ENCODE measurements at regions not wholly inside any gene's neighbourhood (a gene's known extent, or its start where the extent isn't known, plus 50 kb on each side); places are given as distances from the start of the nearest gene placed in this dataset.

- H3K27ac Mint-ChIP-seq = no peak overlapping the region
- H3K9me3 Mint-ChIP-seq = peaks cover 3 to 13% (median 4%) of the 10 kb centered on the region in 3 donors
- no peaks in the 10 kb centered on the region for H3K4me1 Mint-ChIP-seq
- H3K4me3 Mint-ChIP-seq = no peak overlapping the region
- no peaks in the 10 kb centered on the region for H3K36me3 Mint-ChIP-seq
- H3K27me3 Mint-ChIP-seq = no peaks in the 10 kb centered on the region
These were observed 503.8 kb upstream of the CCDC179 start for GRCh38 chr11:23364076-23364475.

- Mint-ChIP-seq H3K36me3 (no peaks in the 10 kb centered on the region), H3K4me1 (no peaks in the 10 kb centered on the region), H3K4me3 (no peak overlapping the region), H3K9me3 (peaks cover 1 to 9% (median 9%) of the 10 kb centered on the region in 3 donors), H3K27me3 (no peaks in the 10 kb centered on the region), H3K27ac (no peak overlapping the region)
These were observed 510.5 kb upstream of the CCDC179 start for GRCh38 chr11:23370580-23371275.

DNA sequence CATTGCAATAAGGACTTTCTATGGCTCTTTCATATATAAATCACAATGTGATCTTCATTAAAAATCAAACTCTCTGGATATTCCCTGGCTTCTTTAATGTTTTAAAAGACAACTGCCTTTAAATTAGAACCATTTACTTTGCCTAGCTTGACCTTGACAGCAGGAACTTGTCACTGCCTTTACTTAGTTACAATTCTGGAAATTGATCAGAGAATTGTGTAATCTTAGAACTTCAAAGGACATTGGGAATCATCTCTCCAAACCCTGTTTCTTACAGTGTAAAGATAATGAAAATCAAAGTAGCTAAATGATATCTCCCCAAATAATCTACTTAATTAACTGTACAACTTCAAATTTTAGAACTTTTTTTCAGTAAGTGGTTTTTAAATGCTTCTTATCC lies 517.6 kb upstream of the CCDC179 start:
- Mint-ChIP-seq H3K27ac (no peak overlapping the region), H3K9me3 (peaks cover 4 to 32% (median 6%) of the 10 kb centered on the region in 3 donors), H3K36me3 (peaks cover 4% of the 10 kb centered on the region), H3K4me3 (no peak overlapping the region), H3K4me1 (no peaks in the 10 kb centered on the region), H3K27me3 (no peaks in the 10 kb centered on the region)

DNA sequence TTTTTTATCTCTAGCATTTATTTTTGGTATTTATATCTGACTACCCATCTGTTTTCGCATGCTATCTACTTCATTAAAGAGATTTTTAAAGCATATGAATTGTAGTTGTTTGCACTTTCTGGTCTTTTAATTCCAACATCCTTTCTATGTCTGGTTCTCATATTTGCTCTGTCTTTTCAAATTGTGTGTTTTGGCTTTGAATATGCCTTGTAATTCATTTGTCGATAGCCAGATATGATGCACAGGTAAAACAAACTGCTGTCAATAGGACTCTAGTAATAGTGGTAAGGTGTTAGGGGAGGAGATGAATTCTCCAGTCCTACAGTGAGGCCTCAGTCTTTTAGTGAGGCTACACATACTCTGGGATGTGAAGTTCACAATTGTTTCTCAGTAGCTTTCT lies 530.8 kb upstream of the CCDC179 start:
- H3K27me3 Mint-ChIP-seq = no peaks in the 10 kb centered on the region
- H3K27ac Mint-ChIP-seq = no peak overlapping the region
- no peak overlapping the region for H3K4me3 Mint-ChIP-seq
- no peaks in the 10 kb centered on the region for H3K4me1 Mint-ChIP-seq
- peaks cover 0 to 5% (median 2%) of the 10 kb centered on the region in 3 donors for H3K9me3 Mint-ChIP-seq
- H3K36me3 Mint-ChIP-seq = peaks cover 2% of the 10 kb centered on the region

DNA sequence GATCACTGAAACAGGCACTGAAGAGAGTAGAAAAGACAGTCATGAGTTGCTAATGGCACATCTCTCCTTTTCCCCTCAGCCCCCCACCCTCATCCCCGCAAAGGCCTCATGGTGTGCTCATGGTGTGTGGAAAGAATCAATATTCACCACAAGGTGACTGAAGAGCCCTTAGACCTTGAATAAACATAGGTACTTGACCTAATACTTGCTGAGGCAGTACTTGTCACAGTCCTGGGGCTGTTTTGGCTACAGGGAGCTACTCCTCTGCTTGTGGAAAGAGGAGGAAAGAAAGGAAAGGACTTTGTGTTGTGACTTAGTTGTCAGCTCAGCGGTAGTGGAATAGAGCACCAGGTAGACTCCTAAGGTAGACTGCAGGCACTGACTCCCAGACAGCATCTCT lies 537.8 kb upstream of the CCDC179 start:
- Mint-ChIP-seq H3K27ac (no peak overlapping the region), H3K36me3 (peaks cover 1% of the 10 kb centered on the region), H3K27me3 (no peaks in the 10 kb centered on the region), H3K4me3 (no peak overlapping the region), H3K4me1 (peaks cover 0 to 1% (median 0%) of the 10 kb centered on the region in 3 donors), H3K9me3 (peaks cover 2 to 9% (median 5%) of the 10 kb centered on the region in 3 donors)

DNA sequence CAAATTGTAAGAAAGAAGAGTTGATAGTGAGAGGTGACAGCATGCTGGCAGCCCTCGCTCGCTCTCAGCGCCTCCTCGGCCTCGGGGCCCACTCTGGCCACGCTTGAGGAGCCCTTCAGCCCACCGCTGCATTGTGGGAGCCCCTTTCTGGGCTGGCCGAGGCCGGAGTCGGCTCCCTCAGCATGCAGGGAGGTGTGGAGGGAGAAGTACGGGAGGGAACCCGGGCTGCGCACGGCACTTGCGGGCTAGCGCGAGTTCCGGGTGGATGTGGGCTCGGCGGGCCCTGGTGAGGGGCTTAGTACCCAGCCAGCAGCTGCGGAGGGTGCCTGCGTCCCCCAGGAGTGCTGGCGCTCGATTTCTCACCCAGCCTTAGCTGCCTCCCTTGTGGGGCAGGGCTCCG lies 539.7 kb upstream of the CCDC179 start:
- Mint-ChIP-seq H3K27me3 (no peaks in the 10 kb centered on the region), H3K4me1 (peaks cover 0 to 1% (median 0%) of the 10 kb centered on the region in 3 donors), H3K4me3 (no peak overlapping the region), H3K9me3 (peaks cover 3 to 5% (median 4%) of the 10 kb centered on the region in 3 donors), H3K27ac (peak overlapping the region in 1 of 3 donors; percentile 3), H3K36me3 (peaks cover 1% of the 10 kb centered on the region)

DNA sequence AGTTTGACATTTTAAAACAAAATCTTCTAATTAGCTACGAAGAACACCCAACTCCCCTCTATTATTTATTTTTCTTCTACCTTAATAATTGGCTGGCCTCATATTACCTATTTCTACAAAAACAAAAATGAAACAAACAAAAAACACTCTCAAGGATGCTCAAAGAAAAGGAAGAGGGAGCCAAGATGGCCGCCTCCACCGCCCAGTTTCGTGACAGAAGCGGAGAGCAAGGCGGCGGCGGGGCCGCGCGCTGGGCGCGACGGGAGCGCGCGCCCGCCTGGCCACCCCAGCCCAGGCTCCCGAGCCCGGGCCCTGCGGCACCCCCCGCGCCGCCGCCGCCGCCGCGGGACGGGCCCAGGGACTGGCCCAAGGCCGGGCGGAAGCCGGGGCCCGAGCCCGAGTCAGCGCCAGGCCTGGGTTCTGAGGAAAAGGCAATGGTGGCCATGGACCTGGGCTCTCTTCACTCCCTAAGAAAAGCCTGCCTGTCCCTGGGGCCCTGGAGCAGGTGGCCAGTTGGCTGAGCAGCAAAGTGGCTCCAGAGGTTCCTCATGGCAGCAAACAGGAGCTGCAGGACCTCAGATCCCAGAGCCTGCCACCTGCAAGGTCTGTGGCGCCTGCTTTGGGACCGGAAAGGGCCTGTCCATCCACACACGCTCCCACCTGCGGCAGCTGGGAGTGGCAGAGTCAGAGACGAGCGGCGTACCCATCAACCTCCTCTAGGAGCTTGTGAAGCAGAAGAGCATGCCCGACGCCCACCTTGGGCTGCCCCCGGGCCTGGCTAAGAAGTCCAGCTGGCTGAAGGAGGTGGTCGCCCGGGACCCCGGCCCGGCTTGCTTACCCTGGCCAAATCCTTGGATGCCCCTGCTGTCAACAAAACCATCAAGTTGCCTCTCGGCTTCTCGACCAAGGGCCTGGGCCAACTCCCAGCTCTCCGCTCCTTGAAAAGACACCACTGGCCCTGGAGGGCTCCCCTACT lies 543.2 kb upstream of the CCDC179 start:
- Mint-ChIP-seq H3K36me3 (peaks cover 4% of the 10 kb centered on the region), H3K27ac (no peak overlapping the region), H3K27me3 (no peaks in the 10 kb centered on the region), H3K4me1 (peaks cover 0 to 1% (median 0%) of the 10 kb centered on the region in 3 donors), H3K9me3 (peaks cover 3 to 10% (median 4%) of the 10 kb centered on the region in 3 donors), H3K4me3 (no peak overlapping the region)

DNA sequence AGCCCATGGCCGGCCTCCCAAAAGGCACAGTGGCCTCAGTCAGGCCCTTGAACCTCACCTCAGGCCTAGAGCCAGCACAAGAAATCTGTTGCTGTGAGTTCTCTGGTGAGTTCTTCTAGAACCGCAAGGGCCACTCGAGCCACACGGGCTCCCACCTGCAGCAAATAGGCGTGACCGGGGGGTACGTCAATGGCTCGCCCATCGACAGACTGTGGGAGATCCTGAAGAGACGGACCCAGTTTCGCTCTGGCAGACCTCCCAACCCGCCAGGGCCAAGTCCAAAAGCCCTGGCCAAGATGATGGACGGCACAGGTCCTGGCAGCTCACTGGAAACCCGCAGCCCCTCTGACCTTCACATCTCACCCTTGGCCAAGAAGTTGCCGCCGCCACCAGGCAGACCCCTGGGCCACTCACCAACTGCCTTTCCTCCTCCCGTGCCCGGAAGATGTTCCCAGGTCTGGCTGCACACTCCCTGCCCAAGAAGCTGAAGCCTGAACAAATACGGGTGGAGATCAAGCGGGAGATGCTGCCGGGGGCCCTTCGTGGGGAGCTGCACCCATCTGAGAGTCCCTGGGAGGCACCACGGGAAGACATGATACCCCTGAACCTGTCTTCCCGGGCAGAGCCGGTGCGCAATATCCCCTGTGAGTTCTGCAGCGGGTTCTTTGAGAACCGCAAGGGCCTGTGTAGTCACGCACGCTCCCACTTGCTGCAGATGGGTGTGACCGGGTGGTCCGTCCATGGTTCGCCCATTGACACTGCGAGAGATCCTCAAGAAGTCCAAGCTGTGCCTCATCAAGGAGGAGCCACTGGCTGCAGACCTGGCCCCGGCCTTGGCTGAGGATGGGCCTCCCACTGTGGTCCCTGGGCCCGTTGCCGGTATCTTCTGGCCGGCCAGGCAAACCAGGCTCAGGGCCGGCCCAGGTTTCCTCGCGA lies 544.2 kb upstream of the CCDC179 start:
- Mint-ChIP-seq H3K4me3 (no peak overlapping the region), H3K36me3 (peaks cover 4% of the 10 kb centered on the region), H3K27me3 (no peaks in the 10 kb centered on the region), H3K4me1 (peaks cover 0 to 1% (median 0%) of the 10 kb centered on the region in 3 donors), H3K9me3 (peaks cover 3 to 11% (median 4%) of the 10 kb centered on the region in 3 donors), H3K27ac (no peak overlapping the region)

- no peak overlapping the region for H3K27ac Mint-ChIP-seq
- no peak overlapping the region for H3K4me3 Mint-ChIP-seq
- H3K27me3 Mint-ChIP-seq = no peaks in the 10 kb centered on the region
- peaks cover 1 to 12% (median 4%) of the 10 kb centered on the region in 3 donors for H3K9me3 Mint-ChIP-seq
- peaks cover 0 to 2% (median 0%) of the 10 kb centered on the region in 3 donors for H3K4me1 Mint-ChIP-seq
- peaks cover 3% of the 10 kb centered on the region for H3K36me3 Mint-ChIP-seq
These were observed 545.2 kb upstream of the CCDC179 start for GRCh38 chr11:23405350-23405937.

GRCh38 chr11:23406131-23406819 lies 546.0 kb upstream of the CCDC179 start:
- no peaks in the 10 kb centered on the region for H3K27me3 Mint-ChIP-seq
- H3K4me3 Mint-ChIP-seq = no peak overlapping the region

GRCh38 chr11:23413057-23413456 lies 552.8 kb upstream of the CCDC179 start:
- Mint-ChIP-seq H3K4me3 (no peak overlapping the region), H3K27ac (no peak overlapping the region), H3K27me3 (no peaks in the 10 kb centered on the region), H3K36me3 (no peaks in the 10 kb centered on the region), H3K4me1 (peaks cover 0 to 2% (median 0%) of the 10 kb centered on the region in 3 donors), H3K9me3 (peaks cover 4 to 16% (median 6%) of the 10 kb centered on the region in 3 donors)

More at GRCh38 chr11:23406131-23406819, 546.0 kb upstream of the CCDC179 start:
- peaks cover 1 to 12% (median 10%) of the 10 kb centered on the region in 3 donors for H3K9me3 Mint-ChIP-seq
- H3K27ac Mint-ChIP-seq = no peak overlapping the region
- peaks cover 0 to 2% (median 0%) of the 10 kb centered on the region in 3 donors for H3K4me1 Mint-ChIP-seq
- peaks cover 3% of the 10 kb centered on the region for H3K36me3 Mint-ChIP-seq

- H3K9me3 Mint-ChIP-seq = peaks cover 0 to 9% (median 3%) of the 10 kb centered on the region in 3 donors
- H3K4me3 Mint-ChIP-seq = no peak overlapping the region
- H3K4me1 Mint-ChIP-seq = no peaks in the 10 kb centered on the region
- no peaks in the 10 kb centered on the region for H3K27me3 Mint-ChIP-seq
- no peaks in the 10 kb centered on the region for H3K36me3 Mint-ChIP-seq
- H3K27ac Mint-ChIP-seq = no peak overlapping the region
These were observed 562.8 kb upstream of the CCDC179 start for GRCh38 chr11:23423104-23423503.

DNA sequence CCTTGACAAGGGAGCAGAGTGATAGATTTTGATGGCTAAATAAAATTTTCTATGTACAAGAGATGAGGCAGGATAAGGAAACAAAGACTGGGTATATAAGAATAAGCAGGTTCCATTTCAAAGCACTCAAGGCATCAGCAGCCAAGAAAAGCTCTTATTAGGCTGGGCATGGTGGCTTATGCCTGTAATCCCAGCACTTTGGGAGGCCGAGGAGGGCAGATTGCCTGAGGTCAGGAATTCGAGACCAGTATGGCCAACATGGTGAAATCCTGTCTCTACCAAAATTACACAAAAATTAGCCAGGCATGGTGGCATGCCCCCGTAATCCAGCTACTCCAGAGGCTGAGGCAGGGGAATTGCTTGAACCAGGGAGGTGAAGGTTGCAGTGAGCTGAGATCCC lies 563.4 kb upstream of the CCDC179 start:
- no peaks in the 10 kb centered on the region for H3K36me3 Mint-ChIP-seq
- no peak overlapping the region for H3K27ac Mint-ChIP-seq
- H3K9me3 Mint-ChIP-seq = peaks cover 0 to 6% (median 4%) of the 10 kb centered on the region in 3 donors
- H3K4me3 Mint-ChIP-seq = no peak overlapping the region
- H3K27me3 Mint-ChIP-seq = no peaks in the 10 kb centered on the region
- H3K4me1 Mint-ChIP-seq = no peaks in the 10 kb centered on the region
